ENCODE measurements at regions not wholly inside any gene's neighbourhood (a gene's known extent, or its start where the extent isn't known, plus 50 kb on each side); places are given as distances from the start of the nearest gene placed in this dataset.

GRCh38 chr14:98470663-98471062 lies 801.3 kb downstream of the BCL11B start:
- H3K4me3 ChIP-seq (ENCODE audit: low read depth, low read length): no peak overlapping the region
- no peak for TF ChIP-seq CTCF (IDR thresholded peaks at IDR 0.05; ENCODE audit: insufficient read depth, low read length, missing control alignments)
- DNase-seq (ENCODE audit: low read depth, low spot score): no peak
- CTCF ChIA-PET: no interaction called here
- POLR2A ChIA-PET: no interaction called here

- POLR2A ChIA-PET: no interaction called here
- no peak for DNase-seq (ENCODE audit: low read depth, low spot score)
- H3K4me3 ChIP-seq (ENCODE audit: low read depth, low read length): no peak overlapping the region
- TF ChIP-seq CTCF (IDR thresholded peaks at IDR 0.05; ENCODE audit: insufficient read depth, low read length, missing control alignments): no peak
- CTCF ChIA-PET: no interaction called here
Measured at GRCh38 chr14:98474900-98475299, 797.1 kb downstream of the BCL11B start.

GRCh38 chr14:98477935-98478334 lies 794.1 kb downstream of the BCL11B start:
- no peak for TF ChIP-seq CTCF (IDR thresholded peaks at IDR 0.05; ENCODE audit: insufficient read depth, low read length, missing control alignments)
- ChIA-PET CTCF (no interaction called here), POLR2A (no interaction called here)
- H3K4me3 ChIP-seq (ENCODE audit: low read depth, low read length): no peak overlapping the region
- DNase-seq (ENCODE audit: low read depth, low spot score): no peak

GRCh38 chr14:98489115-98489514 lies 782.9 kb downstream of the BCL11B start:
- TF ChIP-seq CTCF (IDR thresholded peaks at IDR 0.05; ENCODE audit: insufficient read depth, low read length, missing control alignments): no peak
- DNase-seq (ENCODE audit: low read depth, low spot score): no peak
- POLR2A ChIA-PET: no interaction called here

GRCh38 chr14:98494582-98494981 lies 777.4 kb downstream of the BCL11B start:
- CTCF ChIA-PET: no interaction called here
- TF ChIP-seq CTCF (IDR thresholded peaks at IDR 0.05; ENCODE audit: insufficient read depth, low read length, missing control alignments): no peak
- POLR2A ChIA-PET: no interaction called here

More at GRCh38 chr14:98489115-98489514, 782.9 kb downstream of the BCL11B start:
- CTCF ChIA-PET: no interaction called here
- no peak overlapping the region for H3K4me3 ChIP-seq (ENCODE audit: low read depth, low read length)

GRCh38 chr14:98498019-98498885 lies 773.7 kb downstream of the BCL11B start:
- ChIA-PET CTCF (no interaction called here), POLR2A (no interaction called here)
- TF ChIP-seq CTCF (IDR thresholded peaks at IDR 0.05; ENCODE audit: insufficient read depth, low read length, missing control alignments): no peak
- H3K4me3 ChIP-seq (ENCODE audit: low read depth, low read length): no peak overlapping the region
- no peak for DNase-seq (ENCODE audit: low read depth, low spot score)

More at GRCh38 chr14:98494582-98494981, 777.4 kb downstream of the BCL11B start:
- H3K4me3 ChIP-seq (ENCODE audit: low read depth, low read length): no peak overlapping the region
- DNase-seq (ENCODE audit: low read depth, low spot score): no peak

Data from AG04449 (cell line).